Mucosa of descending colon (tissue), 3 donors: ENCODE measurements at regions not wholly inside any gene's neighbourhood (a gene's known extent, or its start where the extent isn't known, plus 50 kb on each side); places are given as distances from the start of the nearest gene placed in this dataset.
A peak's percentile ranks its signal among the peaks of the same experiment; 100 is the strongest.

ENCODE experiments used
- ATAC-seq: fragments of 200-7000 bp; cut with Tn5 transposase; one replicate; pipeline ENCODE4 v1.9.1; 2020; ENCODE audit warnings: mild to moderate bottlenecking, moderate library complexity
- DNase-seq, 3 donors: peaks; one replicate each; pipeline ENCODE4 v3.0.0-alpha.2; 2020
- H3K36me3 ChIP-seq: fragments of 200-600 bp; one replicate; pipeline ENCODE4 v1.8.0; 2021; ENCODE audit warnings: low read depth, mild to moderate bottlenecking
- H3K4me1 ChIP-seq: fragments of 200-600 bp; one replicate; pipeline ENCODE4 v1.8.0; 2021; ENCODE audit warnings: low read depth, mild to moderate bottlenecking
- H3K4me3 ChIP-seq: fragments of 200-600 bp; one replicate; pipeline ENCODE4 v1.8.0; 2021; ENCODE audit warnings: mild to moderate bottlenecking
- H3K9me3 ChIP-seq: fragments of 200-600 bp; one replicate; pipeline ENCODE4 v1.8.0; 2021; ENCODE audit warnings: mild to moderate bottlenecking
- intact Hi-C, 2 donors: fragments of 100-400 bp; cut with DNase I in 1 of 2; cut with micrococcal nuclease in 1 of 2; formaldehyde crosslinking; loops; one replicate each; pipeline versions ENCODE4 v1.11.0 to v1.11.1; 2022; cut with DNase I, micrococcal nuclease
- TF ChIP-seq, protein P1 (sequence below): fragments of 200-600 bp; IDR thresholded peaks from one replicate; pipeline ENCODE4 v1.8.0; 2022; ENCODE audit warnings: antibody characterized with exemption, mild to moderate bottlenecking
- donor health status: DM: no; HTN: no; CAD: no; lungs with moderate emphysema.
- donor health status: DM: no; HTN: no; CAD: no.
- donor health status: DM: no; HTN: yes; CAD: no.

DNA sequence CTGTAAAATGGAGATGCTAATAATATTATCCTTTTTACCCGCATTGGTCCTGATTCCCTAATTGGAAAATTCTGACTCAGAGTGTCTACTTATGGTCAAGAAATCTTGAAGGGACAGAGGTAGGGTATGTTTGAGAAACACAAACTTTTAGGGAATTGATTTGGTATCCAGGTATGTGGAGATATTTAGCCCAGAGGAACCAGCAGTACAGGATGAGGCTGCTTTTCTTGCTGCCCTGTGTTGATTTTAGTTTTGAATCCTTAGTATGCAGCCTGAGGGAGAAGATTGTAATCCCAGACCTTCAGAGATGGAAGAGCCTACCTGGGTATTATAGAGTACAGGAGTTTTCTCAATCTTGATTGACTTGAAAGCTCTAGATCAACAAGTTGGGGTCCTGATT is 569.1 kb downstream of the PDCD6IP start:
- ATAC-seq: no peak
- DNase-seq: no peak
- no peaks in the 10 kb centered on the region for H3K36me3 ChIP-seq
- H3K9me3 ChIP-seq: no peaks in the 10 kb centered on the region
- no peak overlapping the region for H3K4me3 ChIP-seq
- TF ChIP-seq, protein P1, sequence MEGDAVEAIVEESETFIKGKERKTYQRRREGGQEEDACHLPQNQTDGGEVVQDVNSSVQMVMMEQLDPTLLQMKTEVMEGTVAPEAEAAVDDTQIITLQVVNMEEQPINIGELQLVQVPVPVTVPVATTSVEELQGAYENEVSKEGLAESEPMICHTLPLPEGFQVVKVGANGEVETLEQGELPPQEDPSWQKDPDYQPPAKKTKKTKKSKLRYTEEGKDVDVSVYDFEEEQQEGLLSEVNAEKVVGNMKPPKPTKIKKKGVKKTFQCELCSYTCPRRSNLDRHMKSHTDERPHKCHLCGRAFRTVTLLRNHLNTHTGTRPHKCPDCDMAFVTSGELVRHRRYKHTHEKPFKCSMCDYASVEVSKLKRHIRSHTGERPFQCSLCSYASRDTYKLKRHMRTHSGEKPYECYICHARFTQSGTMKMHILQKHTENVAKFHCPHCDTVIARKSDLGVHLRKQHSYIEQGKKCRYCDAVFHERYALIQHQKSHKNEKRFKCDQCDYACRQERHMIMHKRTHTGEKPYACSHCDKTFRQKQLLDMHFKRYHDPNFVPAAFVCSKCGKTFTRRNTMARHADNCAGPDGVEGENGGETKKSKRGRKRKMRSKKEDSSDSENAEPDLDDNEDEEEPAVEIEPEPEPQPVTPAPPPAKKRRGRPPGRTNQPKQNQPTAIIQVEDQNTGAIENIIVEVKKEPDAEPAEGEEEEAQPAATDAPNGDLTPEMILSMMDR: no peak
- intact Hi-C loops: no loop called here
- no peaks in the 10 kb centered on the region for H3K4me1 ChIP-seq

DNA sequence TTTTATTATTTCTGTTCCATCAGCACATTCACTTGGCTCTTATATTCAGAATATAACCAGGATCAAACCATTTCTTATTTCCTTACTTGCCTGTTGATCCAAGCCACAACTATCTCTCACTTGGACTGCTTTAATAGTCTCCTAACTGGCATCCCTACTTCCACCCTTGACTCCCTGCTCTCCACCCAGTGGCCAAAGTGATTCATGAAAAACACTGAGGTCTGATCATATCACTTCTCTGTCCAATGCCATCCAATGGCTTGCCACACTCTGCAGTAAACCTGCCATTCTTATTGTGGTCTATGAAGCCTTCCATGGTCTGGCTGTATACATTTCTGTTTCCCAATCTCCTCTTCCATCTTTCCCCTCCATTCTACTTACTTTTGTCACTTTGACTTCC is 576.1 kb downstream of the PDCD6IP start:
- Histone ChIP-seq H3K4me1 (no peaks in the 10 kb centered on the region), H3K4me3 (no peak overlapping the region), H3K36me3 (no peaks in the 10 kb centered on the region), H3K9me3 (no peaks in the 10 kb centered on the region)
- intact Hi-C loops: no loop called here
- ATAC-seq (no peak), DNase-seq (no peak)
- TF ChIP-seq, protein P1: no peak

DNA sequence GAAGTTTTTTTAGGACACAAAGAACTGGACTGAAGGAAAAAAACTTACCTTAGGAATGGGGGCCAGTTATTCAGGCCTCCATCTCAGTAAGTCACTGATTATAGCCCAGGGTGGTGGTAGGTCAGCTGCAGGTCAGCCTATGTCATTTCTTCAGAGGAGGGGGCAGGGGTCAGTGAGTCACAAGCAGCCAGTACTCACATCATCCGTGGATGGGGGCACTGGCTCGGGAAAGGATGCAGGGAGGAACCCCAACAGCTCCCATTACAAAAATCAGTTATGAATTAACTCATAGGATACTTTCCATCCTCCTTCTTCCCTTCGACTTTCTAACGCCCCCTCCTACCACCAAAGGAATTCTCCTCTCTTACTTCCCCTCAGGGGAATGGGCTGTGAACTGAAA is 578.3 kb downstream of the PDCD6IP start:
- Histone ChIP-seq H3K4me1 (peaks cover 3% of the 10 kb centered on the region), H3K4me3 (no peak overlapping the region), H3K9me3 (no peaks in the 10 kb centered on the region), H3K36me3 (no peaks in the 10 kb centered on the region)
- no peak for DNase-seq
- TF ChIP-seq, protein P1: no peak
- no peak for ATAC-seq
- intact Hi-C loops: no loop called here

DNA sequence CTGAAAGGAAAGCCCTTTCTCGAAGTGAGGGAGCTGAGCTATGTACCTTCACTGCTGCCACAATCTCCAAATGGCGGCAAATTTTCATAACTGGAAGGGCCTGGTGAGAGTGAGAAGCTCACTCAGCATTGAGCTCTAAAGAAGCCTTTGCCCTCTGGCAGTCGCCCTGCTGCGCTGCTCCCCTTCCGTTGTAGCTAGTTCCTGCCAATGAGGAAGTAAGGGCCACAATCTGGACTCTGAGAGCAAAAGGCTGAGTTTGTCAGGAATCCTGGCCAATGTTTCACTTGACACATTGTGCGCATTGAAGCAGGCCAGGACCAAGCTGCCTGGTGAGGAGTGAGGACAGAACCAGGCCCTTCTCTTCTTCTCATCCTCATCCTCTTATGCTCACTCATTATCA is 579.5 kb downstream of the PDCD6IP start:
- TF ChIP-seq, protein P1: no peak
- DNase-seq (peak; percentile 77 to 80 (median 80)), ATAC-seq (peak; percentile 95)
- Histone ChIP-seq H3K9me3 (no peaks in the 10 kb centered on the region), H3K4me3 (no peak overlapping the region), H3K36me3 (no peaks in the 10 kb centered on the region), H3K4me1 (peaks cover 10% of the 10 kb centered on the region)
- intact Hi-C loops: no loop called here

DNA sequence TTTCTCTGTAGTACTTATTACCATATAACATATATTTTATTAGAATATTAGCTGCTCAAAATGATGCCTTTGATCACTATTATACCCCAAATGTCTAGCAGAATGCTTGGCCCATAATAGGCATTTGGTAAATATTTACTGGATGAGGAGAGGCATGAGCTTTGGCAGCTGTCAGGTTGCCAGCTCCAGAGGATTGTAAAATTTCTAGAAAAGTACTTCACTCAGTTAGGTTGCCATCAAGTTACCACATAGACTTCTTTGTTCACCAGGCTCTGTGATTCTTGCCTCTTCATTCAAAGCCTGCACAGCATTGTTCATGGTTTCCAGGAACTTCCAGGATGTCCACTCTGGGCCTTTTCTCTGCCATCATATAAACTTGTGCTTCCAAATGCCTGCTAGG is 582.8 kb downstream of the PDCD6IP start:
- Histone ChIP-seq H3K4me3 (no peak overlapping the region), H3K9me3 (no peaks in the 10 kb centered on the region), H3K36me3 (no peaks in the 10 kb centered on the region), H3K4me1 (peaks cover 10% of the 10 kb centered on the region)
- intact Hi-C loops: no loop called here
- TF ChIP-seq, protein P1: no peak
- peak in 2 of 3 donors; percentile 31 to 68 for DNase-seq
- peak; percentile 39 for ATAC-seq

DNA sequence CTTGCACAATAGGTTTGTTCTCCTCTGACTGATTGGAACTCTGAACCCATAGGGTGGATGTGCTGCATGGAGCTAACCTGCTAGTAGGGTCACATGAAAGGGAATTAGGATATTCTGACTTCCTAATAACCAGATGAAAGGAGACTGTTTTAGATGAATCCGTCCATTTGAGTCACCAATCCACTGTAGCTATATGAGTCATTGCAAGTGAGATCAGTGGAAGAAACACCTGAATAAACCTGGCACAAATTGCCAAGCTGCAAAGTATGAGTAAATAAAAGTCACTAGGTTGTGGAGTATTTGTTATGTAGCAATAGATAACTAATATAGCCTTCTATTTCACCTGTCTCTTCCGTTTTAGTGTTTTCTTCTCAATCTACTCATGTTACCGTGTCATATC is 584.4 kb downstream of the PDCD6IP start:
- peak; percentile 67 for ATAC-seq
- TF ChIP-seq, protein P1: no peak
- peaks cover 10% of the 10 kb centered on the region for H3K4me1 ChIP-seq
- no peaks in the 10 kb centered on the region for H3K9me3 ChIP-seq
- intact Hi-C loops: no loop called here
- no peak overlapping the region for H3K4me3 ChIP-seq
- peak in 1 of 3 donors; percentile 15 for DNase-seq
- no peaks in the 10 kb centered on the region for H3K36me3 ChIP-seq
